T-helper 1 cell treated with Interleukin-12 subunit alpha and Interleukin-12 subunit beta and Interleukin-4 antibody, amounts not matched to agents 30 ng/mL and 1 ng/mL, for 36 hours (primary cell): ENCODE measurements at regions not wholly inside any gene's neighbourhood (a gene's known extent, or its start where the extent isn't known, plus 50 kb on each side); places are given as distances from the start of the nearest gene placed in this dataset.

Source experiments
- intact Hi-C: fragments of 100-400 bp; cut with micrococcal nuclease; formaldehyde crosslinking; loops from one replicate; pipeline ENCODE4 v1.15.1; 2024

- intact Hi-C loops: no loop called here
Measured at GRCh38 chr6:88386167-88386566, 220.0 kb upstream of the CNR1 start.

DNA sequence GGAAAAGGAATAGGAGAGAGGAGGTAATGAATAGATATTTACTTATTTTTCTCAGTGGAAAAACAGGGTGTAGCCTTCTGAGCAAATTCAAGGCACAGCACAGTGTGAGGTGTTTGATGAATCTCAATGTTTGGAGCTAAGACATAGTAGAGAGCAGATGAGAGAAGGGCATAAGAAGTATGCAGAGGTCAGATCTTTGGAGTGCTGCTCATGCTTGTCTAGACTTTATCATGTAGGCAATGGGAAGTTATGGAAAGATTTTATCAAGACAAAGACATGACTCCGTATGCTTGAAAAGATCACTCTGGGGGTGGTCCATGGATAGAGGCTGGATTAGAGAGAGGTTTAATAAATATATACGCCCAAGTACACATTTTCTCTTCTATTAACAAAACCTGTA, 217.0 kb upstream of the CNR1 start:
- intact Hi-C loops: no loop called here

DNA sequence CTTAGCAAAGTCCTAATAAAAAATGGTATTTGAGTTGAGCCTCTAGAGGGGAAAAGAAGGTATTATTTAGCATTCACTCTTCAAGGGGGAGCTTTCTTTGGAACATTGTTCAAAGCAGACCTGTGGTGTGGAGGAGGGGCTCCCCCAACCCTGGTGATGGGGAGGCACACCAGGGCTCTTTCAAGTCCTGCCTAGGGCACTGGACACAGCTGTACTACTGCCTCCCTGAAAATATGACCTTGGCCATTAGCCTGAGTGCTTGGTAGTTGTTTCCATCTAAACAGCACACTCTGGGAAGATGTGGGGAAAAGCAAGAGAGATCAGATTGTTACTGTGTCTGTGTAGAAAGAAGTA, 215.1 kb upstream of the CNR1 start:
- intact Hi-C loops: no loop called here

- intact Hi-C loops: no loop called here
Measured at GRCh38 chr6:88380618-88381288, 214.6 kb upstream of the CNR1 start.

DNA sequence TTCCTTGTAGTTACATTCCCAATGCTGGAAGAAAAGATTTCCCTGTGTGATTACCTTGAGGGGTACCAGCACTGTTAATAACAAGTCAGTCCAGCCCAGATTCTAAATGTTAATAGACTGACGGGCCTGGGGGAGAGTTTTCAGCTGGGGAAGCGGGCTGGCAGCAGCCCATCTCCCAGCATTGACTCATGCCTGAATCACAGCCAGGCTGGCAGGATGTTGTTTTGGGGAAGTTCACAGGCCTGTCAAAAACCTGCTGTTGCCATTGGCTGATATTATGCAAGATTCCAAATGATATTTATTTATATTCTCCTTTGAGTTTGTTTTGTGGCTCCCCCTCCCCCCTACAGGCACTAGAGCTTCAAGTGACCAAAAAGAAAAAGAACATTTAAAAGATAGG, 213.9 kb upstream of the CNR1 start:
- intact Hi-C loops: no loop called here

DNA sequence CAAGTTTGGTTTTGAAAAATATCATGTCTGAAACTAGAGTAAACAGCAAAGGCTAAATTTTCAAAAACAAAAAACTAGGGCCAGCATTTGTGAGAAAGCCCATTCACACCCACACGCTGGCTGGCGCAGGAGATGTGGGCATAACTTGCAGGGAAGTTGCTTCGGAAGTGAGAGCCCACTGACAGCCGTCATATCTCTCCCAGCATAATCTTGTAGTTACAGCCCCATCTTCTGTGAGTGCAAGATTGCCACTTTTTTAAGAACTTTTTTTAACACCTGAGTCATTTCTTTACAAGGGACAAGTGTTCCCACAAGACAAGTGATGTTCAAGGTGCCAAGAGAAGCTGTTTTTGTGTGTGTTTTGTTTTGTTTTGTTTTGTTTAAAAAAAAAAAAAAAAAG, 212.5 kb upstream of the CNR1 start:
- intact Hi-C loops: no loop called here

DNA sequence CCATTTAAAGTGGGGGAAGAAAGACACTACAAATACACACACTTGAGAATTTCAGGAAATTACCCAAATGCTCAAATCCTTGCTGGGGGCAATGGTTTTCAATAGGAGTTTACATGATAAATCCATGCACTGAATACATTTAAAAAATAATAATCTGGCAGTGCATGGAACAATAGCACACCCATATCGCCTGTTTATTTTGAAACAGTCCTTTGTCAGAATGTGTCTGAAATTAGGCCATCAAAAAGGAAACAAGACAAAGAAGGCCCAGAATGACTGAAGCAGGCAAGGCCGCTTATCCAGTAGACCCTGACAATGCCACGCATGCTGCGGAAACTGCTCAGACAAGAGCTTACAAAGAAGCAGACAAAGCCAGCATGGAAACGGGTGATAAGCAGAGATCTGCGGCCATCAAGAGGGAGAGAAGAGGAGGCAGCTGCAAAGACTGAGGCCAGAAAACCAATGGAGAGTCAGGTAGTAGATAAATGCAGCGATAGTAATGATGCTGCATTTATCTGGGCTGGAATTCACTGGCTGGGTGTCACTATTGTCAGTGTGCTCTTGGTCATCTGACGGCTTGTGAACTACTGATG, 211.9 kb upstream of the CNR1 start:
- intact Hi-C loops: no loop called here

GRCh38 chr6:88376768-88377387, 210.7 kb upstream of the CNR1 start:
- intact Hi-C loops: no loop called here

DNA sequence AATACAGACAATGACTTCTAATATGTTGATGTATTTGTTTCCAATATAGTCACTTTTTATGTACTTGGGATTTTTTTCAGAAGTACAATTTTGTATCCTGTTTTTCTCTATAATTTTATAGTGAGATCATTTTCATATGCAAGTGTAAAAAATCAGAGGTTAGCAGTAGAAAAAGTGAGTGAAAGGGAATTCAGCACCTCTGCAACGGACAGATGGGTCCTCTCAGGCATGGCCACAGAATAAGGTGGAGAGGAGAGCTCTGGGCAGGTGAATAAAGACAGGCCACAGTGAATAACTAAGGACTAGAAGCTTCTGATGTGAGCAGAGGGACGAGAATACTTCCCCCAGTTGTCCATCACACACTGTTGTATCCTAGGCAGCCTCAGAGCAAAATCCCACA, 210.1 kb upstream of the CNR1 start:
- intact Hi-C loops: no loop called here

DNA sequence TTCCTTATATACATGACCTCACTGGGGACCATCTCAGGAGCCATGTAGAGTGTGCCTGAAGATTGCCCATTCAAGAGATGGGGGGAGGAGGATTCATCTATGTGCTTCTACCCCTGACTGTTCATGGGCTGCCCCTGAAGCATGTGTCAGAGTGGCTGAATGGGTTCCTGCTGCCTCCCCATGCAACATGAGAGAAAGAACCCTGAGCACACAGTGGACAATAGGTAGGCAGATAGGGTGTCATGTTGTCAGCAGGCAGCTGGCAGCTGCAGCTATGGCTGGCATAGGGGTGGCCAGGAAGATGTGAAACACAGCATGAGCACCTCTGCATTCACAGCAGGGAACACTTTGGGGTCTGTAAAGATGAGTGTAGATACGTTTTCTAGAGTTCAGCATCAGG, 208.4 kb upstream of the CNR1 start:
- intact Hi-C loops: no loop called here

GRCh38 chr6:88371480-88371879, 205.3 kb upstream of the CNR1 start:
- intact Hi-C loops: no loop called here

GRCh38 chr6:88370127-88370710, 204.1 kb upstream of the CNR1 start:
- intact Hi-C loops: no loop called here

GRCh38 chr6:88369262-88369661, 203.1 kb upstream of the CNR1 start:
- intact Hi-C loops: no loop called here

- intact Hi-C loops: no loop called here
Measured at GRCh38 chr6:88368071-88368787, 202.1 kb upstream of the CNR1 start.

DNA sequence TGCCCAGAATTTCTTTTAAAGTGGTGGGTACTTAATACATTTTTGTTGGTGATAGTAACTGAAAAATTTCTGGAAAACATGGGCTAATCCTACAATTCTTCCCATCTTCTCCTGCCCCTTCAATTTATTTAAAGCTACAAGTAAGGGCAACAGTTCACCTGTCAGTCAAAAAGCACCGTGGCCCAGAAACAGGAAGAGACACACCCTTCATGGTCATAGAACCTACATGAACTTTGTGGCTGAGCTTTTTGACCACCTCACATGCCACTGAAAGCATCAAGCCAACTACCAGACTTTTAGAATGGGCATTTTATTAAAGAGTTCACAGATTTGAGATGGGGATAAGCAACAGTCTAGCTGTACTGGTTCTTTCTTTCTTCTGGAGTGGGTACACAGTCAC, 201.1 kb upstream of the CNR1 start:
- intact Hi-C loops: no loop called here

DNA sequence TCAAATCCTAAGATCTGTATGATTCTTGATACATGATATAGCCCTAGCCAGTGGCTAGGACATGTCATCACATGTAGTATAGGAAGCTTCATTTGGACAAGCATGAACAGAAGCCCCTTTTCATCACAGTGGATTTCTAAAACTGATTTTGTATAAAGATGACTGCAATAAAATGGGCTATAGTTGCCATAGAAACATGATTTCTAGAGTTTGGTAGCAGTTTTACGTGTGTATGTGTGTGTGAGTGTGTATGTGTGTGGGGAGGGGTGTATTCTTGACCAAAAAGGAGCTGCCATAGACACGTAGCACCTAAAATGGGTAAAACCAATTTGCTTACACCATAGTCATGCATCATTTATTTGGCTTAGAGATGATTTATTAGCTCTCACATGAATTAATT, 200.5 kb upstream of the CNR1 start:
- intact Hi-C loops: no loop called here

DNA sequence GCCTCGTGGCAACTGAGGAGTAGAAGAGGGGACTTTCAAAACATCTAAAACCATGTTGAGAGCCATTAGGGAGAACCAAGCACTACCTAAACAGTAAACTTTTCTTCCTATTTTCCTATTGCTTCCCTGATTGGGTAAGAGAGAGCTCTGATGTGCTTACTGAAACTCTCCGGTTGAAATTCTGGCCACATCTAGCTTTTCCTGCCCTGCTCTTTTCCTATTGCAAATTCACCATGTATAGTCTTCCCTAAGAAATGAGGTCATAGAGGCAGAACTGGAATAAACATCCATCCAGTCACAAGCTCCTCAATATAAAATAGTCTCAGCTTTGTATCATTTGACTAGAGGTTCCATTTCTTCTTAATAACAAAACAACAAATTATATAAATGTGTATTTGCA, 199.5 kb upstream of the CNR1 start:
- intact Hi-C loops: no loop called here

DNA sequence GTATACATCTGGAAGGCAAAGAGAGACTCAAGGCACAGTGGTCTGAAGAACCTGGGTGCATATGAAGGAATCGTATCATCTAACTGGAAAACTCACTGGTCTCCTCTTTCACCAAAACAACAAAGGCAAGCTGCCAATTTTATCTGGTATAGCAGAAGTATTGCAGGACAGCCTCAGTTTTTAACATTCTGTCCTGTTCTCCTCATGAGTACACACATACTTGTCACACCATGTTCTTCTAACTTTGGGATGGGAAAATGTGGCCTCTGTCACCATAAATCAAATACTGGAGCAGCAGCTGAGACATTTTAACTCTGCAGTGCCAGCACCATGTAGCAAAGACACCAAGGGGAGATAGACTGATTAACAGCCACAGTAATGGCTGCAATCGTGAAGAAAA, 199.1 kb upstream of the CNR1 start:
- intact Hi-C loops: no loop called here

GRCh38 chr6:88361754-88362153, 195.6 kb upstream of the CNR1 start:
- intact Hi-C loops: no loop called here

GRCh38 chr6:88361298-88361697, 195.2 kb upstream of the CNR1 start:
- intact Hi-C loops: no loop called here

- intact Hi-C loops: no loop called here
Measured at GRCh38 chr6:88360203-88360797, 194.2 kb upstream of the CNR1 start.
